Ishikawa (cell line): ENCODE measurements at regions not wholly inside any gene's neighbourhood (a gene's known extent, or its start where the extent isn't known, plus 50 kb on each side); places are given as distances from the start of the nearest gene placed in this dataset.

ENCODE experiments used
- CEBPB ChIP-seq: IDR thresholded peaks from 2 replicates; pipeline ENCODE4 v1.6.1; 2012
- CREB1 ChIP-seq: IDR thresholded peaks from 2 replicates; pipeline ENCODE4 v1.6.1; 2012; ENCODE audit warnings: low read depth
- EGR1 ChIP-seq: IDR thresholded peaks from 2 replicates; pipeline ENCODE4 v1.6.1; 2012
- EP300 ChIP-seq: IDR thresholded peaks from 2 replicates; pipeline ENCODE4 v1.6.1; 2012; ENCODE audit warnings: borderline replicate concordance
- FOXM1 ChIP-seq: IDR thresholded peaks from 2 replicates; pipeline ENCODE4 v1.6.1; 2012; ENCODE audit warnings: low read depth, borderline replicate concordance
- MAX ChIP-seq: IDR thresholded peaks from 2 replicates; pipeline ENCODE4 v1.6.1; 2012
- NFIC ChIP-seq: IDR thresholded peaks from 2 replicates; pipeline ENCODE4 v1.6.1; 2012
- RAD21 ChIP-seq: IDR thresholded peaks from 2 replicates; pipeline ENCODE4 v1.6.1; 2012; ENCODE audit warnings: low read depth
- TAF1 ChIP-seq: IDR thresholded peaks from 2 replicates; pipeline ENCODE4 v1.6.1; 2012; ENCODE audit warnings: low read depth, mild to moderate bottlenecking
- TCF12 ChIP-seq: IDR thresholded peaks from 2 replicates; pipeline ENCODE4 v1.6.1; 2012; ENCODE audit warnings: low read depth
- TEAD4 ChIP-seq: IDR thresholded peaks from 2 replicates; pipeline ENCODE4 v1.6.1; 2012
- YY1 ChIP-seq: IDR thresholded peaks from 2 replicates; pipeline ENCODE4 v1.6.1; 2012; ENCODE audit warnings: low read depth
- ZBTB7A ChIP-seq: IDR thresholded peaks from 2 replicates; pipeline ENCODE4 v1.6.1; 2012; ENCODE audit warnings: low read depth
- TF ChIP-seq, protein P1 (sequence below): IDR thresholded peaks from 2 replicates; pipeline ENCODE4 v1.6.1; 2012
- TF ChIP-seq, protein P2 (sequence below): IDR thresholded peaks from 2 replicates; pipeline ENCODE4 v1.6.1; 2012; ENCODE audit warnings: low read depth, mild to moderate bottlenecking

DNA sequence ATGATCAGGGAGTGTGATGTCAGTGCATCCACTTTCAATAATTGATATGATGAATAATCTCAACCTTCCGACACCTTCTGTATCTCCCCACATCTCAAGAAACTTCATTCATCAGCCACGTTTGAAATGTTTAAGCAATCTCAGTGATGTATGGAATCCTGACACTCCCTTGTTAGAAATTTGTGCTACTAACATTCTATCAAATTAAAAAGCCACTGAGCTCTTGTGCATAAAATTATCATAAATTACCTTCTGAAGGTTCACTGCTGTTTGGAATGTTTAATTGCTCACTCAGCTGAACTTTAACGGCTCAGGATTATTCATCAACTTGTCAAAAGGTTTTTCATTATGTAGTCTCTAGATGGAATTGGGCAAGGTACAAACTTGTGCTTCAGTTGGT, 108.4 kb upstream of the DPH6 start:
- TF ChIP-seq CREB1 (no peak), YY1 (no peak), RAD21 (no peak), TCF12 (no peak), TEAD4 (no peak), EP300 (no peak), MAX (no peak), ZBTB7A (no peak), TAF1 (no peak), NFIC (no peak), CEBPB (no peak), FOXM1 (no peak), EGR1 (no peak)
- TF ChIP-seq, protein P1, sequence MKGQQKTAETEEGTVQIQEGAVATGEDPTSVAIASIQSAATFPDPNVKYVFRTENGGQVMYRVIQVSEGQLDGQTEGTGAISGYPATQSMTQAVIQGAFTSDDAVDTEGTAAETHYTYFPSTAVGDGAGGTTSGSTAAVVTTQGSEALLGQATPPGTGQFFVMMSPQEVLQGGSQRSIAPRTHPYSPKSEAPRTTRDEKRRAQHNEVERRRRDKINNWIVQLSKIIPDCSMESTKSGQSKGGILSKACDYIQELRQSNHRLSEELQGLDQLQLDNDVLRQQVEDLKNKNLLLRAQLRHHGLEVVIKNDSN = no peak
- TF ChIP-seq, protein P2, sequence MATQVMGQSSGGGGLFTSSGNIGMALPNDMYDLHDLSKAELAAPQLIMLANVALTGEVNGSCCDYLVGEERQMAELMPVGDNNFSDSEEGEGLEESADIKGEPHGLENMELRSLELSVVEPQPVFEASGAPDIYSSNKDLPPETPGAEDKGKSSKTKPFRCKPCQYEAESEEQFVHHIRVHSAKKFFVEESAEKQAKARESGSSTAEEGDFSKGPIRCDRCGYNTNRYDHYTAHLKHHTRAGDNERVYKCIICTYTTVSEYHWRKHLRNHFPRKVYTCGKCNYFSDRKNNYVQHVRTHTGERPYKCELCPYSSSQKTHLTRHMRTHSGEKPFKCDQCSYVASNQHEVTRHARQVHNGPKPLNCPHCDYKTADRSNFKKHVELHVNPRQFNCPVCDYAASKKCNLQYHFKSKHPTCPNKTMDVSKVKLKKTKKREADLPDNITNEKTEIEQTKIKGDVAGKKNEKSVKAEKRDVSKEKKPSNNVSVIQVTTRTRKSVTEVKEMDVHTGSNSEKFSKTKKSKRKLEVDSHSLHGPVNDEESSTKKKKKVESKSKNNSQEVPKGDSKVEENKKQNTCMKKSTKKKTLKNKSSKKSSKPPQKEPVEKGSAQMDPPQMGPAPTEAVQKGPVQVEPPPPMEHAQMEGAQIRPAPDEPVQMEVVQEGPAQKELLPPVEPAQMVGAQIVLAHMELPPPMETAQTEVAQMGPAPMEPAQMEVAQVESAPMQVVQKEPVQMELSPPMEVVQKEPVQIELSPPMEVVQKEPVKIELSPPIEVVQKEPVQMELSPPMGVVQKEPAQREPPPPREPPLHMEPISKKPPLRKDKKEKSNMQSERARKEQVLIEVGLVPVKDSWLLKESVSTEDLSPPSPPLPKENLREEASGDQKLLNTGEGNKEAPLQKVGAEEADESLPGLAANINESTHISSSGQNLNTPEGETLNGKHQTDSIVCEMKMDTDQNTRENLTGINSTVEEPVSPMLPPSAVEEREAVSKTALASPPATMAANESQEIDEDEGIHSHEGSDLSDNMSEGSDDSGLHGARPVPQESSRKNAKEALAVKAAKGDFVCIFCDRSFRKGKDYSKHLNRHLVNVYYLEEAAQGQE = no peak

GRCh38 chr15:35657679-35658311, 111.8 kb upstream of the DPH6 start:
- TF ChIP-seq EP300 (no peak), YY1 (no peak), FOXM1 (no peak), EGR1 (no peak), MAX (no peak), TEAD4 (no peak), TCF12 (no peak), RAD21 (no peak), NFIC (no peak), CEBPB (no peak), TAF1 (no peak), CREB1 (no peak)
- TF ChIP-seq, protein P2 = no peak
- TF ChIP-seq, protein P1 = no peak

DNA sequence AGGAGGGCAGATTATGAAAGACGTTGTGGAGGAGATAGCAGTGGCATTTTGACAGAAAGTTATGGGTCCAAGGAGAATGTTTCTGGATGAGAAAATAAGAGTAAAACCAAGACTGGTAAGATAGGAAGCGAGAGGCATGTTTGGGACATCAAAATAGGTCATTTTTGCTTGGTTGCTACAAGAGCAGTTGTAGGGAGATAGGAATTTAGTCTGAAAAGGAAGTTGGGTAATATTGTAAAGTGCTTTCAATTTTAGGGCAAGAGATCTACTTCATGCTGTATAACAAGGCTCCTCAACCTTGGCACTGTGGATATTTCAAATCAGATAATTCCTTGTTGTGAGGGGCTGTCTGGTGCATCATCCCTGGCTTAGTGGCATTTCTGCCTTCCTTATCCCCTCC, 118.0 kb upstream of the DPH6 start:
- TF ChIP-seq, protein P1 = no peak
- TF ChIP-seq CREB1 (no peak), EP300 (no peak), YY1 (no peak), FOXM1 (no peak), TAF1 (no peak), NFIC (no peak), MAX (no peak), RAD21 (no peak), EGR1 (no peak), CEBPB (no peak), ZBTB7A (no peak), TEAD4 (no peak), TCF12 (no peak)
- TF ChIP-seq, protein P2 = no peak
